GM18499 (cell line): ENCODE measurements at regions not wholly inside any gene's neighbourhood (a gene's known extent, or its start where the extent isn't known, plus 50 kb on each side); places are given as distances from the start of the nearest gene placed in this dataset.

Experiments used
- ATAC-seq: cut with Tn5 transposase; IDR thresholded peaks from one replicate; pipeline ENCODE4 v1.9.1; 2021; ENCODE audit warnings: moderate number of reproducible peaks; ENCODE audit not compliant: insufficient read depth, unreplicated experiment

DNA sequence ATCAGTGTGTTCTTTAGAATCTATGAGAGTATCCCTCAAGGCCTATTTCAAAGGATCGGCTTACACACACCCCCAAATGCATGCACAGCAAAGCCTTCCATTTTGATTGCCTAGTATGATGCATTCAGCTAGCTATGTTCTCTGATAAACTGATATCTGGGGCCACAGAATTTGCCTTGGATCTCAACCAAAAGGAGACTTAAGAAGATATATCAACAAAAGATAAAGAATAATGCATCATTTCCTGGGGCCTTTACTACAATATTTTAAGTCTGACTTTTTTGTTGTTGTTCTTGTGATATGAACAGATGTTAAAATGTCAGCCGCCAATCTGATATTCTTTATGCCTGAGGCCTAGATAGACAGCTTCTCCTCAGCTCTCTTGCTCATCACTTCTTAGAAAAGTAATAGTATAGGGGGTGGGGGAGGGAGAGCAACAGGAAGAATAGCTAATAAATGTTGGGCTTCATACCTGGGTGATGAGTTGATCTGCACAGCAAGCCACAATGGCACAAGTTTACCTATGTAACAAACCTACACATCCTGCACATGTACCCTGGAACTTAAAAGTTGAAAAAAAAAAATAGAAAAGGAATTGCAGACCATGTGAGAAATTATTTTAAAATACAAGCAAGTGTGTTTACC, 792.9 kb upstream of the GHITM start:
- ATAC-seq = no peak

DNA sequence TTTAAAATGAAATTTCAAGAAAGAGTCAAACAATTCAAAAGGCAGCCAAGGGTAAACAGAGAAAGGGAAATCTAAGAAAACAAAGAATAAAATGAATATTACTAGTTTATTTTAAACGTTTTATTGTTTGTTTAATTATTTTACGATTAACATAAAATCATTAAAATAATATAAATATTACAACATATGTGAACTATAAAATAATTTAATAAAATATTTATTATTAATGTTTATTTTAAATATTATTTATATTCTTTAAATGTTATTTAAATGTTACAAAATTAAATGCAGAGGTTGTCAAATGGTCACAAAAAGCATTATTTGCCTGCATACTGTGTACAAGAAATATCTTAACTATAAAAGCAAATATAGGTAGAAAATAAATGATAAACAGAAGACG, 786.7 kb upstream of the GHITM start:
- ATAC-seq = no peak

- no peak for ATAC-seq
These were observed 784.9 kb upstream of the GHITM start for GRCh38 chr10:83354456-83354855.

DNA sequence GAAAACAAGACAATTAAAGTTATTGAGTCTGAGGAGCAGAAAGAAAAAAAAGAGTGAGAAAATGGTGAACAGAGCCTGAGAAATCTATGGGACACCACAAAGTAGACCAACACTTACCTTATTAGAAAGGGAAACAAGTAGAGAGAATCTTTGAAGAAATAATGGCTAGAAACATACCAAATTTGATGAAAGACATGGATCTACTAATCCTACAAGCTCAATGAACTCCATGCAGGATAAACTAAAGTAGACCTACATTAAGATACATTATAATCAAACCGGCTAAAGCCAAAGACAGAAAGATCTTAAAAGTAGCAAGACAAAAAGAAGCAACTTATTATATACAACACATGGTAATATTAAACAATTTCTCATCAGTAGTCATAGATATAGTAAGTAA, 782.3 kb upstream of the GHITM start:
- ATAC-seq = no peak

DNA sequence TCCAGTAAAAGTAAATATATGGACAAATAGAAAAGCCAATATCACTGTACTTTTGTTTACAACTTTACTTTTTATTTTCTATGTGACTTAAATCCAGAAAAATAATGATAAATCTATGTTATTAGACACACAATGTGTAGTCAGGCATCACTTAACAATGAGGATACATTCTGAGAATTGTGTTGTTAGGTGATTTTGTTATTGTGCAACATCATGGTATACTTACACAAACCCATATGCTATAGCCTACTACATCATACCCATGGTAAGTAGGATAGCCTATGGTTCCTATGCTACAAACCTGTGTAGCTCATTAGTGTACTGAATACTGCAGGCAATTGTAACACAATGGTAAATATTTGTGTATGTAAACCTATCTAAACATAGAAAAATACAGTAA, 781.7 kb upstream of the GHITM start:
- ATAC-seq = no peak

DNA sequence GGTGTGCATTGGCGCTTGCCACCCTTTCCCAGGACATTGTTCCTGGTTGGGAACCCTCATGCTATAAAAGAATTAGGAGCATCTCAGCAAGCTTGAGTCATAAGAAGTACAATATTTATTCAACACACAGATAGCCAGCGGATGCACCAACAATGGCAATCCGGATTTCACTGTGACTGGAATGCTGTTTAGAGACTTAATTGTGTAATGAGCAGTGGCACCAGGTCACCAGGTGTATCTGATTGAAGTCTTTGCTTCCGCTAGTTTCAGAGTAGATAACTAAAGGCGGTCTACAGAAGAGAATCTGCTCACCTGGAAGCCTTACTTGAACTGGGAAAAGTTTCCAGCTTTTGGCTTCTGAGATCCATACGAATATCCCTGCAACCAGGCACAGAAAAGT, 772.3 kb upstream of the GHITM start:
- no peak for ATAC-seq

DNA sequence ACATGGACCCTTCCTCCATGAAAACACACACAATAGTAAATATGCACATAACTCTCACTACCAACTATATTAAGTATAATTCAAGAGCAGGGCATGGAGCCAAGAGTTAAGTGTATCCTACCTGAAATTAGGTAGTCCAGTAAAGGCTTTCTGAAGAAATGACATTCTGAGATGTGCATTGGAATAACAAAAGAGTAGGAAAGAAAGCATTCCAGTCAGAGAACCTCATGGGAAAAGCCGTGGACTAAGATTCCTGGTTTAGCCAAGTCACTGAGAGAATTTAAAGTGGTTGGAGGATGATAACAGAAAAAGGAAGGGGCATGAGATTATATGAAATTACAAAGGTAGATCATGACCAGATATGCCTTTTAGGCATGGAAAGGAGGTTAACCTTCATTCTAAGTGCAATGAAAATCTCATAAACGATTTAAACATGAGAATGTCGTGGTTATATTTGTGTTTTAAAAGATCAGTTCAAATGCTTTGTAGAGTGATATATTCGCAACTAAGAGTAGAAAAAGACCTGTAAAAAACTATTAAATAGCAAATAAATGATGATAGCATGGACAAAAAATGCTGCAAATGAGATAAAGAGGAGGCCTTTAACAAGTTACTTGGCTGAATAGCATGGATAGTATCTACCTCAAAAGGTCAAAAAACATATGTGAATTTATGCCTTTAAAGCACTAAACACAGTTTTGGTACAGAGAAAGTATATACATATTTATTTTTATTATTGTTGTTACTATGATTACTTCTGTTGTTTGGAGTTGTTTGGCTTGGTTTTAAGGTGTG, 767.4 kb upstream of the GHITM start:
- no peak for ATAC-seq

- no peak for ATAC-seq
These were observed 766.7 kb upstream of the GHITM start for GRCh38 chr10:83372646-83373045.

- no peak for ATAC-seq
These were observed 765.6 kb upstream of the GHITM start for GRCh38 chr10:83373671-83374070.

DNA sequence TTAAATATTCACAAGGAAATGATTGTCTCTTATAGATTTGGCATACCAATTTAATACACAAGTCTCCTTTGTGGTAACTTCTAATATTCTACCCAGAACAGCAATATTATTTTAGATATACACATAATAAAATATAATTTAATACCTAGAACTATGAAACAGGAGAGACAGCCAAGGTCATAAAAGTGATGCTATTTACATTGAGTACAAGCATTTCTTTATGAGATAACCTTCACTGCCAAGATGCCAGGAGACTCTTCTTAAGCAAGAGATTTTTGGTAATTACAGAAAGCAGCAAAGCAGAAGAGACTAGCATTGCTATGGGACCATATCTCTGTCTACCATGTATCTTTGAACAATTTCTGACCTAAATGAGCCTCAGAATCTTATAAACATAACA, 764.6 kb upstream of the GHITM start:
- ATAC-seq = no peak

GRCh38 chr10:83375274-83375673, 764.0 kb upstream of the GHITM start:
- no peak for ATAC-seq

DNA sequence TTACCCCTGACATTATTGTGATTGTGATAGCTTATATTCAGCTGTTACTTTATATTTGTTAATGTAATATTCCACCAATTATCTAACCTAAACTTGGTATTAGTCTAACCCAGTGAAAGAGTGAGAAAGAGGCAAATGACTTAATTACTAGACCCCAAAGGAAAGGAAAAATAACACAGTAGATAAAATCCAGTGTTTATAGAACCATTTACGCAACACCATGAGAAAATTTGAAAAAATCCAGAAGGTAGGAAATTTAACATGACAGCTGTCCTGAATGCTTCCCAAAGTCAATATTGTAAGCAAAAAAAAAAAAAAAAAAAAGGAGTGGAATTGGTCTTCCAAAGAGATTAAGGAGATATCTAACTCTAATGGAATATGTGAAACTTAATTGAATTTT, 741.5 kb upstream of the GHITM start:
- no peak for ATAC-seq

DNA sequence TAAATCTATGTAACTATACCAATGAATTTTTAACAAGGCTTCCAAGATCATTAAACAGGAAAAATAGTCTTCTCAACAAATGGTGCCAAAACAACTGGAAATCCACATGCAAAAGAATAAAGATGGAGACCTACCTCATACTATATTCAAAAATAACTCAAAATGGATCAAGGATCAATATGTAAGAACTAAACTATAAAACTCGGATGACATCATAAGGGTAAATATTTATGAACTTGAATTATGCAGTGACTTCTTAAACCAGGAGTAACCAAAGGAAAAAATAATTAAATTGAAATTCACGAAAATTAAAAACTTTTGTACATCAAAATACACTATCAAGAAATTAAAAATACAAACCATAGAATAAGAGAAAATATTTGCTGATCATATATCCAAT, 728.7 kb upstream of the GHITM start:
- ATAC-seq = no peak

- no peak for ATAC-seq
These were observed 714.0 kb upstream of the GHITM start for GRCh38 chr10:83425306-83425705.

DNA sequence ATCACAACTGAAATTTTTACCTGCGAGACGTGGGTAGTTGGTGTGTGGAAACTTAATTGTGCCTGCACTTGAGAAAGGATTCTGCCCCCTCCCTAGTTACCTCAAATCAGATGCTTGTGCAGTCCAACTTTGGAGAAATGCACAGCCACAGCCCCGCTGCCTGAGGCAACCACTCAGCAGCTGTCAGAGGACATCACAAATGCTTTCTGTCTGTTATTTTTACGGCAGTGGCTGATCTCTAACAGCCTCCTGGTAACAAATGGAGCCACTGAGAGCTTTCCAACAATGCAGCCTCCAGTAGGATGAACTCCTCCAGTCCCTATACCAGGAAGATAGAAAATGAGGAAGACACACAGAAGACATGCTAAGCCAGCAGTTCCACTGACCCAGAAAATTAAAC, 712.2 kb upstream of the GHITM start:
- no peak for ATAC-seq

GRCh38 chr10:83432261-83433045, 706.9 kb upstream of the GHITM start:
- ATAC-seq = no peak

DNA sequence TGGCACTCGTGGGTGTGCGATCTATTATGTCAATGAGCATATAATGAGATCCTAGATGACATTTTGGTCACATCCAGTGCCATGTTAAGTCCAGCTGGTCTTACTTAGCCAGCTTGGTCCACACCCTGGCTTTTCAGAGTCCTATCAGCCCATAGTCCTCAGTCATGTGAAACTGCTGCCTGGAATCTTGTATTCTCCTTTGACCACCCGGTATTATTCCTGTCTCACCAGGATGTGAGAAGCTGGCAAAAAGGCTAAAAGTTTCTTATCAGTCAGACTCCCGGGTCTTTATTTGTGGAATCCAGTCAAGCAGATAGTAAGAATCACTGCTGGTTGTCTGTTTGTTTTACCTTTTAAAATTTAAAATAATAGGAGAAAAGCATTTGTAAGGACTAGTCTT, 705.6 kb upstream of the GHITM start:
- ATAC-seq = no peak

DNA sequence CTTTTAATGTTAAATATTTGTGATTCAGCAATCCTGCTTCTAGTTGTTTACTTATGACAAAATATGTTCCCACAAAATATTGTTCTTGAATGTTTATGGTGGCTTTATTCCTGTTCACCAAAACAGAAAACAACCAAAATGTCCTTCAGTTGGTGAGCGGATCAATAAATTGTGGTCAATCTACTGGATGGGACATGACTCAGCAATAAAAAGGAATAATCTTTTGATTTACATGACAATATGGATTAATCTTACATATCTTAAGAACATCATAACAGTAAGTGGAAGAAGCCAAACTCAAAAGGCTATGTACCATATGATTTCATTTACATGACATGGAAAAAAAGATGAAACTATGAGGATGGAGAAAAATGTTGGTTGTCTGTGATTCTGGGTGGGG, 691.3 kb upstream of the GHITM start:
- no peak for ATAC-seq

GRCh38 chr10:83458611-83459010, 680.7 kb upstream of the GHITM start:
- ATAC-seq = no peak

- no peak for ATAC-seq
These were observed 680.2 kb upstream of the GHITM start for GRCh38 chr10:83459124-83459523.

DNA sequence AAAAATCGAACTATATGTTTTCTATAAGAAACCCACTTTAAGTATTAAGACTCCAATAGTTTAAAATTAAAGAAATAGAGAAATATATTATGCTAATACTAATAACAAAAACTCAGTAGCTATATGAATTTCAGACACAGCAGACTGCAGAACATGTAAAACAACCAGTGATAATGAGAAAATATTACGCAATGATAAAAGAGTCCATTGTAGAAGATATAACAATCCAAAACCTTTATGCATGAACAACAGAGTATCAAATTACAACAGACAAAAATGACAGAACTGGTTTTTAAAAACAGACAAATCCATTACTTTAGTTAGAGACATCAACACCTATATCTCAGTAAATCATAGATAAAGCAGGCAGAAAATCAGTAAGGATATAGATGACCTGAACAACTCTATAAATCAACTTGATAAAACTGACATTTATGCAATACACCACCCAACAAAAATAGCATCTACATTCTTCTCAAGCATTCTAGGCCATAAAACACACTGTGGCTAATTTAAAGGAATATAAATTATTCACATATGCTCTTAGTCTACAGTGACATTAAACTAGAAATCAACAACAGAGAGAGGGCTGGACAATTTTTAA, 669.5 kb upstream of the GHITM start:
- no peak for ATAC-seq
